NCI-H2029 (cell line): ENCODE measurements at regions not wholly inside any gene's neighbourhood (a gene's known extent, or its start where the extent isn't known, plus 50 kb on each side); places are given as distances from the start of the nearest gene placed in this dataset.
"Not testable (repeated sequence)": the region's sequence is repeated elsewhere in the genome, so short reads cannot be mapped to it uniquely, and the experiment has no call there.

Experiments used
- DNase-seq: peaks from one replicate; lab custom pipeline; 2025; lab: John Stamatoyannopoulos, UW

DNA sequence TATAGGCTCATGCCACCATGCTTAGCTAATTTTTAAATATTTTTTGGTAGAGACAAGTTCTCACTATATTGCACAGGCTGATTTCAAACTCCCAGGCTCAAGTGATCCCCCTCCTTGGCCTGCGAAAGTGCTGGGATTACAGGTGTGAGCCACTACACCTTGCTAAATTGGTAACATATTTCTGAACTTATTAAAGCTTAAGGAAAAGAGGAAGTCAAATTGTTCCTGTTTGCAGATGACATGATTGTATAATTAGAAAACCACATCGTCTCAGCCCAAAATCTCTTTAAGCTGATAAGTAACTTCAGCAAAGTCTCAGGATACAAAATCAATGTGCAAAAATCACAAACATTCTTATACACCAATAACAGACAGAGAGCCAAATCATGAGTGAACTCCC is 248.3 kb upstream of the KITLG start:
- DNase-seq: not testable (repeated sequence)

DNA sequence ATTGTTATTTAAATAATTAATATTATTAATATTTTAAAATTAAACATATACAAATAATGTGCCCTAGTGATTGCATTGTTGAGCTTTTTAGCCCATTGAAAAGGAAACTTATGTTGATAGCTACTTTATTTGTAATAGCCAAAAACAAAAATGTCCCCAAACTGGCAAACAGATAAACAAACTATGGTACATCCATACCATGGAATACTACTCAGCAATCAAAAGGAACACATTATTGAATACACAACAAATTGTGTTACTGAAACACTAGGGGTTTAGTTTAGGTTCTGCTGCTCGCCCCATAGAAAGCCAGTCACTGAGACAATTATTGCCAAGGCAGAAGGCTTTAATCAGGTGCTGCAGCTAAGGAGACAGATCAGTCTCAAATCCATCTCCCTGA is 239.7 kb upstream of the KITLG start:
- DNase-seq: no peak

DNA sequence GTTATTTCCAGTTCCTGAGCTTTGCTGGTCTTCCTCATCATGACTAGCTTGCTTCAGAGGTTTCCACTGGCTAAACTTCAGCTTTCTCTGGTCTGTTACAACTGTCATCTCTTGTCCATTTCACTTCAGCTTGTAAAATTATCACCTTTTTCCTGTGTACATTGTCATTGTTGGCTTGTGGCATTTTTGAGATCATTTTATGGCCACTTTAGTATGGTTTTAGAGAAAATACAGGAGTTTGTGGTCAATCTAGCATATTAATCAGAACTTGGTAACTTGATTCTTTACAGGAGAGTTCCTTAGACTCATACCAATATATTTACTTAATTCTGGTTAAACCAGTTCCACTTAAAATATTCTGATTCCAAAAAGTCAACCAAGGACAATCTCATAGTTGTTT is 235.9 kb upstream of the KITLG start:
- peak; percentile 17 for DNase-seq

DNA sequence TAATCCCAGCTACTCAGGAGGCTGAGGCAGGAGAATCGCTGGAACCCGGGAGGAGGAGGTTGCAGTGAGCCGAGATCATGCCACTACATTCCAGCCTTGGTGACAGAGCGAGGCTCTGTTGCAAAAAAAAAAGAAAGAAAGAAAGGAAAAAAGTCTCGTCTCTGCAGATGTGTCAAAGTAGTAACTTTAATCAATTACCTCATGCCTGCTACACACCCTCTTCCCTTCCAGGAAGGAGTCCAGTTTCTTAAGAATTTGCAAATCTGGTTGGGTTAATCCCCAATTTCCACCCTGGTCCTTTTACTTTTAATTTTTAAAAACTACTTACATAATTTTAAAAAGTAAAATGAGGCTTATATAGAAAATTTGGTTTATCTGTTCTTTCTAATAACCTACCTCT is 234.5 kb upstream of the KITLG start:
- DNase-seq: no peak

DNA sequence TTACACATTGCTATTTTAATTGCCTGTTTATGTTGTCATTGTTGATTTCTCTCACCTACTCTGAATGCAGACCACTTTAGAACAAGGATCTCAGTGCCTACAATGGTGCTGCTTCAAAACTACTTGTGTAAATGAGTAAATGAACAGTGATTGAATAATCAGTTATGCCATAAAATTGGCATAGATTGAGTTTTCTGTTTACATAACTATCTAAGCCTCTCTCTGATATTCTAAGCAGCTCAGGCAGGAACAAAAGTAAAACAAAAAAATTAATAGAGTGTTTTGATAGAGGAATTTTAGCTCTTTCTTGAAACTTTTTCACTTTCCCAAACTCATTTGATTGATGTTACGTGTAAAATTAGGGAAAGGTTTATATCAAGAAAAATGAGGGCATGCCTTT is 232.3 kb upstream of the KITLG start:
- DNase-seq: no peak

DNA sequence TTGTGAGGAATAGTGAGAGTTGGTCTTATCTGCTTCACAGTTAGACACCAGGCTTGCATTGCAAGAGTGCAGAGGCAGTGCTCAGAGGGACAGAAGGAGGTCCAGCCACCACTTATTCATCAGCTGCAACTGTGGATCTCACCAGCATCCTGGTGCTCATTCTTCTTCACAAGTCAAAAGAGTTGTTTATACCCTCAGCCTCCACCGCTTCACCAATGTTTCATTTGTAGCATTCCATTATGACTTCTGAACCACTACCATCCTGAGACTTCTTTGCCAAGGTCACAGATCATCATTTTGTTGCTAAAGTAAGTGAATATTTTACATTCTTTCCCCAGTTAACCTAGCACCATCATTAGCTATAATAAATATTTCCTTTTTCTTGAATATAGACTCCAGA is 230.5 kb upstream of the KITLG start:
- DNase-seq: no peak

DNA sequence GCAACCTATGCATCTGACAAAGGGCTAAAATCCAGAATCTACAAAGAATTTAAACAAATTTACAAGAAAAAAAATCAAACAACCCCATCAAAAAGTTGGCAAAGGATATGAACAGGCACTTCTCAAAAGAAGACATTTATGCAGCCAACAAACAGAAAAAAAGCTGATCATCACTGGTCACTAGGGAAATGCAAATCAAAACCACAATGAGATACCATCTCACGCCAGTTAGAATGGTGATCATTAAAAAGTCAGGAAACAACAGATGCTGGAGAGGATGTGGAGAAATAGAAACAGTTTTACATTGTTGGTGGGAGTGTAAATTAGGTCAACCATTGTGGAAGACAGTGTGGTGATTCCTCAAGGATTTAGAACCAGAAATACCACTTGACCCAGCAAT is 229.6 kb upstream of the KITLG start:
- not testable (repeated sequence) for DNase-seq

DNA sequence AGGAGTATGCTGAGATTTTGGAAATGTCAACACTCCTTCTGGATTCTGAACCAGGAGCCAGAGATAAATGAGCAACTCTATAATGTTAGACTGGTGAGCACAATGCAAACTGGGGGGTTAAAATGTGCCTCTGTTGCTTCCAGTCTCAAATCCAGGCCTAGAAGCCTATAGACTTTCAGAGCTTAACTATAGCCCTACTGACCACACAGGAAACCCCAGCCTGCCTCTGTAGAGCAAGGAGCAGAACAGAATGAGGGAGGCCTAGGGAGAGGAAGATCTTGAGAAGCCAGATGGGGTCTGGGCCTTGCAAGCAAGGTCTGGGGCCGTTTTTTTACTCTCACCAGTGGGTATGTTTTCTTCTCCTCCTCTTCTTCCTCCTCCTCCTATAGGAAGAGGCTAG is 225.4 kb upstream of the KITLG start:
- no peak for DNase-seq

DNA sequence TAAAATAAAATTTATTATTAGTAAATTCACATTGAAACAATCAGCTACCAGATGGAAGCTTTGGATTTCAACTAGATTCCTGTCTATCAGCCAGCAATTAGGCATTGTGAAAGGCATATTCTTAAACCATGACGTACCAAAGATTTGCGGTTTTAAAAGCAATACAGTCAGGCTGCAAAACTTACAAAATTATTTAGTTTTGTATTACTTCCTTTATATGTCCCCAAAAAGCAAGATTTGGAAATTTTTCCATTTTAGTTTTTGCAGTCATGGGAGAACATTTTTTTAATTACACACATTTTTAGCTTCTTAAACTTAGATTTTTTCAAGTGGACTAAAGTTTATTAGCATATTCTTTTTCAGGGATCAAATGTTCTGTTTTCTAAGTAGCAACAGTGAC is 225.0 kb upstream of the KITLG start:
- no peak for DNase-seq

DNA sequence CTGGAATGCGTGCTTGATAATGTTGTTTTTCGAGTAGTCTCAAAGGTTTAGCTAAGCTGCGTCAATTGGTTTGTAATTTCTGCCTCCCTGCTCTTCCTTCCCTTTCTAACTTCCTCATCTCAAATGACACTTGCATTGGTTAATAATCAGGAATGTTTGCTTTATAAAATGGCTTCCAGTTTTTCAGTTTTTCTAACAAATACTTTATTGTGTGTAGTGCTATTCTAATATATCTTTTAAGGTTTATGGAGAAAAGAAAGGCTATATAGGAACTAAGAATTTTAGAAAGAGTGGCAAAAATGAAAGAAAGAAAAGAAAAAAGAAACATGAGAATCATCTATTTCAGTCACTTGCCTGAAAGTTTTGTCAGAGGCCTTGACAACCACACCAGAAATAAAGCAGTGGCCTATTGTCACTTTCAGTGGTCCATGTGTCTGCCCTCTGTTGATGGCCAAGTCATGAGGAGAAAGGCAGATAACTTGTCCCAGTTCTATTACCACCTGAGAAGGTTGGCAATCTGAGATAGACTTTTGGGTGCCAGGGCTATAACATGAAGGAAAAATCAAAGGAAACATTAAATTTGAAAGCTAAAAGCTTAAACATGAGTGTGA is 221.9 kb upstream of the KITLG start:
- no peak for DNase-seq

DNA sequence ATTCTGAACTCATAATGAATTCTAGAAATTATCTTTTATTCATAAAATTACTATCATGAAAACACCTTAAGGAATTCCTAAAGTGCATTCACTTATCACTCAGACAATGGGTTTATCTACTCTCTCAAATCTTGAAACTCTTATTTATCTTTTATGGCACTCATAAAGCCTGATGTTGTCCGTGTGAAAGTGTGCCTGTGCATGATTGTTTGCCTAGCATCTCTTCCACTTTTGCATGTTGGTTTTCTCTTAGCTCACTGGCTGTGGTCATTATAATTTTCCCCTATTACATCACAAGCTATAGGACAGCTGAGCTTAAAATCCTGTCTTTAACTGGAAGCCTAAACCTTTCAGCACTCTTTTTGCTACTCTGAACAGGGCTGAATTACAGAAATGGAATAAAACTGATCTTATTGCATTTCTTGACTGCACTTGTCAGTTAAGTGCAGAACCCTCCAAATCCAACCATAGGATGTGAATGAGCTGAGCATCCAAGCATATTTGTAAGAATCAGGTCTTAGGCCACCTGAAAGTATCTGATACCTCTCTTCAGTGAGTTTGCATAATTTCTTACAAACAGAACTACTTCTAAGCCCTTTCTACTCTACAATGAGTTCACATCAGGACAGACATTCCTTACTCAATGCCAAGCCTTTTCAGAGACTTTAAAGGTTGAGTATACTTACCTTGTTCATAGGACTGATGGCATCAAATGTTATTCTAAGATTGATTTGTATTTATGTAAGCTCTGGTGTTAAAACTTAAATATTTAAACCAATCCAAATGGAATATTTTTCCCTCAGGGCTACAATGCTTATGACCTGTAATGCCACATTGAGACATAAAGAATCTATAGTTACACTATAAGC is 221.2 kb upstream of the KITLG start:
- DNase-seq: no peak

DNA sequence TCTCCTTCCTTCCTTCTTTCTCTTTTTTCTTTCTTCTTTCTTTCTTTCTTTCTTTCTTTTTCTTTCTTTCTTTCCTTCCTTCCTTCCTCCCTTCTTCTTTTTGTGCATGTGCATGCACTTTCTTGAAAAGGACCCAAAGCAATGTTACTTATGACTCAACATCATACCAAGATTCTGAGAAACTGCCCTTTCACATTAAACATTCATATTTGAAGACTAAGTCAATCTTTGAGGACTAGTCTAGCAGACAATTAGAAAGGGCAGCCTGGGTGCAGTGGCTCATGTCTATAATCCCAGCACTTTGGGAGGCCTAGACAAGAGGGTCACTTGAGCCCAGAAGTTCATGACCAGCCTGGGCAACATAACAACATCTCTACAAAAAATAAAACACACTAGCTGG is 212.8 kb upstream of the KITLG start:
- no peak for DNase-seq

DNA sequence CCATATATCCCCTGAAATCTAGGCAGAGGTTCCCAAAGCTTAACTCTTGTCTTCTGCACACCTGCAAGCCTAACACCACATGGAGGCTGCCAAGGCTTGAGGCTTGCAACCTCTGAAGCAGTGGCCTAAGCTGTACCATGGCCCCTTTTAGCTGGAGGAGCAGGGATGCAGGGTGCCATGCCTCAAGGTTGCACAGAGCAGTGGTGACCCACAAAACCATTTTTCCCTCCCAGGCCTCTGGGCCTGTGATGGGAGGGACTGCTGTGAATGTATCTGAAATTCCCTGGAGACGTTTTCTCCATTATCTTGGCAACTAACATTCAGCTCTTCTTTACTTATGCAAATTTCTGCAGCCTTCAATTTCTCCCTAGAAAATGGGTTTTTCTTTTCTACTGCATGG is 210.0 kb upstream of the KITLG start:
- DNase-seq: no peak

DNA sequence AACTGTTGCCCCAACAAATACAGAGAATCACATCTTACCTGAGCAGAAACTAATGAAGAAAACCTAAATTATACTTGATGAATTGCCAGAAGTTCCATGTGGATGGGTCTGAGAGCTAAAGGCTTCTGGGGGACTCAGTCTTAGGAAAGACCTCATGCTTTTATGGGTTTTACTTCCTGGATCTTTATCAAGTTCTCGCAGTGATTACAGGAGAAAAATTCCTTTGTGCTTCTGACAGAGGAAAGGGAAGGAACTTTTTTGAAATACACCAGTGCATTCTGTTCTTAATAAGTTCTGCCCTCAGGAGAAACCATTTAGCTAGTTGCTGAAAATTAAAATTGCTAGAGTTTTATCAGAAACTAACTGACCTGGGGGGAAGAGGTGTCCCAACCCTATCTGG is 203.9 kb upstream of the KITLG start:
- no peak for DNase-seq

DNA sequence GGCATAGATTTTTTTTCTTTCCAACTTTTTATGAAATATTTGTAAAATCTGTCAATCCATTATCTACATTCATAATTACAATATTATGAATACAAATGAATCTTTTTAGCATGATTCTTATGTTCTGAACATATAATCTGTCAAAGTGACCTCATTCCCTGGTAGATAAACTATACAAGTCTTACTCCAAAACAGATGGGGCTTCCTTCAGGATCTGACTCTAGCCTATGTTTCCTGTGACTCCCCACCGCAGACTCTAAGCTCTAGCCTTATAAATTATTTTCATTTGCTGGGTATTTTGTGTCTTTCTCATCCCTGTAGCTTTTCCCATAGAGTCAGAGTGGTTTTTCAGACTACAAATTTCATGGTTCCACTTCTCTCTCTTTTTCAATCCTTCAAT is 202.1 kb upstream of the KITLG start:
- no peak for DNase-seq

DNA sequence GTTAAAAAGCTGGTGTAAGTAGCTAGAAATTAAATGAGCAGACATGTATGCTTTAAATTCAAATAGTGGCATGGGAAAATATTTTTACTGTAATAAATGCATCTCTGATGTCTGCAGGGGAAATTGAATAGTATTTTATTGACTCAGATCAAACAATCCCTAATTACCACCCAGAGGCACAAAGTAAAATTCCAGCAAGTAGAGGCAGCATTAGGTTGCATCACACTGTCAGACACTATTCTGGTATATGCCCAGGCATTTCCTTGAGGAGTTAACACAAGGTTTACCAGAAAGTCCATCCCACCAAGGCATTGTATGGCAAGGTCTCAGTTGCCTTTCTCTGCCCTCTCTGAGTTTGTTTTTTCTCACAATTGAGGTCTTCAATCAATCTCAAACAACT is 201.6 kb upstream of the KITLG start:
- no peak for DNase-seq

DNA sequence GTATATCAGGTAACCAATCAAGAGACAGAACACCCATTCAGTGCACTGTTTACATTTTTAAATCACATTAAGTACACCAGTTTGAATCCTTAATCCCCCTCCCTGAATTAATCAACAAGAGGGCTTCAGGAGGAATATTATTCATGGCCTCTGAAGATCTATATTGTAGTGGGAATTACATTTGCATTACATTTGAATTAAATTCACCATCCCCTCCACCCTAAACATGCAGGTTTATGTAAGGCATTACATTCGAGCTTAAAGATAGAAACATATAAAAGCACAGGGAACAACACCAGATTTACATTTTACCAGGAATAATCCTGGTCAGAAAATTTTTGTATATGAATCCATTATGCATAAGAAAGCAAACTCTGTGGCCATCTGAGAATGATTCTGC is 197.8 kb upstream of the KITLG start:
- no peak for DNase-seq

DNA sequence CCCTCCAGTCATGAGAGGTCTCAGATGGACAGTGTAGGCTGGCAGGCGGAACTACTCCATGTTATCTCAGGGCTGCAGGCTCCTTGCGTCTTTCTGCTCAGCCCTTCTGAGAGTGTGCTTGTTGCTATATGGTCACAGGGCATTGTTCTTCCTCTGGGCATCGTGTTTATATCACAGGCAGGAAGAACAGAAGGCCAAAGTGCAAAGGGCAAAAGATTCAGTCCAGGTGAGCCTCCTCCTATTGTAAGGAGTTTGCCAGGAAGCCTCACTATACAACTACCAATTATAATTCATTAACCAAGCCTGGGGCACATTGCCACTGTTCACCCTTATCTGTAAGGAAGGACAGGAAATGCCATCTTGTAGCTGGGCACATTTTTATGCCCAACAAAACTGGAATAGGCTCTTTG is 195.5 kb upstream of the KITLG start:
- DNase-seq: no peak

DNA sequence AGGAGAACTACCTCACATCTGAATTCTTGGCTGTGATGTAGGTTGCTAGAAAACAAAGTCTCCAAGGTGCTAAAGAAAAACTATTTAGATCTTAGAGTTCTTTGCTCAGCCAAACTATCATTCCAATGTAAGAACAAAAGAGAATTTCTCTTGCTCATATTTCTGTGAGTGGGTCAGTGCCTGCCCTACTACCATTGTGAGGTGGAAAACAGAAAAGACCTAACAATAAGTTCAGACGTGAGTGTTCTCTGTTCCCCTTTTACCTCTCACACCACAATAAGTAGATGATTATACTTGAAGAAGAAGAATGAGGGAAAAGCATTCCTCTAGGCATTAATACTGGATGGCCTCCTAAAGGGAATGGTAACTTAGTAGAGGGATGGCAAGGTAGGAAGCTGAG is 187.4 kb upstream of the KITLG start:
- DNase-seq: no peak

DNA sequence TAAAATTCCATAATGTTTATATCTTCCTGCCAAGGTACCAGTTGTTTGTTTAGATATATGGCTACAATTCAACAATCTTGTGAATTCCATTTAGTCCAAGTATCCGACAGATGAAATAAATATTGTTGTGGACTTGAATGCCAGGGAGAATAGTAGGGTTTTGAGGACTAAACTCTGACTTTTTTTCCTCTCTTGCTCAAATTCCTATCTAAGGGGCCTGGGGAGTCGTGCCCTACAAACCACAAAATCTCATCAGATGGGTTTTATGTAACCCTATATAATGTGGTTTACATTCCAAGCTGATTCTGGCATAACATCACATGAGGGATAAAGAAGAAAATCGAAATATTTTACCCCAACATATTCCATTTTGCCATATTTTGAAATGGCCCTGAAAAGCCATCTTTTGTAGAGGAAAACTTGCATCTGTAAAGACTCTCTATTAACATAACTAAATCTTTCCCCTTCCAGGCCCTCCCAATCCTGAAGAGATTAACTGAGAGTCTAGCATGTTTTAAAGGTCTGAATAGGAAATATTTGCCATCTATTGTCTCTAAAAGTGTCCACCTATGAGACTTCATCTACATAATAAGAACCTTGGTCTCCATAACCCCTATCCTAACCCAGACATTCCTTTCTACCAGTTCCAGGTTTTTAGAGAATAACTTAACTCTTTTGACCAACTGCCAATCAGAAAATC is 184.7 kb upstream of the KITLG start:
- no peak for DNase-seq

DNA sequence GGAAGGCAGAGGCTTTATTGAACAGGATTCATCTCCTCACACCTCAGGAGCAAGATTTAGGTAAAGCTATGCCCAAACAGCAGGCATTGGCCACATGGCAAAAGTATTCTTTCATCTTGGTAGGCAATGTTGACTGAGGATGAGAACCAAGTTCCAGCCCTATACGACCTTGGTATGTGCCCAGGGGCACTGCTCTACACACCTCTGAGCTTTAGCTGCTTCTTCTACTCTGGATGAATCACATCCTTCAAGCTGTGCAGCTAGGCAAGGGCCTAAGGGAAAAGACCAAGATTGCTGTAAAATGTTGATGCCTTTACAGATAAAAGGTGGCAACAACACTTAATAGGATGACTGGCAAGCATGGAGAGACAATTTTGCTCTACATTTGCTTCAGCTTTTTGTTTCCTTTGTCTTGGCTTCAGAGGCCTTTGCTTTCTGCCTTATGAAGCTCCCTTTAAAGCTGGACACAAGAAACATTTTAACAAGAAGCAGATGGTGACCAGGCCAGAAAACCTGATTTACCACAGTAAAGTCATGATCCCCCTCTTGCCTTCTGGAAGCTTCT is 183.3 kb upstream of the KITLG start:
- DNase-seq: no peak

DNA sequence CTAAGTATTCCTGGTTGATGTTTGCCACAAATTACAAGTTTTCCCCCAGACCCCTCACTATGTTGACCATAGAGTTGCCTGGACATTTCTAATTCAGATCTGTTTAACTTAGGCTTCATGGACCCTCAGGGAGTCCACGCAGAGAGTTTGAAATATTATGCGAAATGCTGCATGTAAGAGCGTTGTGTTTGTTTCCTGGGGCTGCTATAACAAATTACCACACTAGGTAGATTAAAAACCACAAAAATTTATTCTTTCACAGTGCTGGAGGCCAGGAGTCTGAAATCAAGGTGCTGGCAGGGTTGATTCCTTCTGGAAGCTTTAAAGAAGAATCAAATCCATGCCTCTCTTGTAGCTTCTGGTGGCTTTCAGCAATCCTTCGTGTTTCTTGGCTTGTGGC is 177.9 kb upstream of the KITLG start:
- no peak for DNase-seq

DNA sequence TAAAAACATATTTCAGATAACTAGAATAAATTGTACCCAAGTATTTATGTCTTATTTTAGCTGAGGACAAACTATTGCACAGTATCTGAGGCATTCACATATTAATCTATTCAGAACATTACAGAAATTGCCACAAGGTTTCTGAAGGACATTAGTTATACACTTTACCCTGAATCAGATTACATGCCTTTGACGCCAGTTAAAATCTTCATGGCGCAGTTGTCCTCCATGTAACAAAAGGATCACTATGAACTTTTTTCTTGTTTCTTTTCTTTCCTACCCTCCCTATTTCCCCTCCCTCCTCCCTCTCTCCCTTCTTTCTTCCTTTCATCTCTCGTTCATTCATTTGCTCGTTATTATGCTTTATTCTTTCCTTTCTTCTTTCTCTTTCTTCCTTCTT is 176.6 kb upstream of the KITLG start:
- no peak for DNase-seq
